ENCODE measurements at regions not wholly inside any gene's neighbourhood (a gene's known extent, or its start where the extent isn't known, plus 50 kb on each side); places are given as distances from the start of the nearest gene placed in this dataset.

- TF ChIP-seq CTCF (conservative IDR thresholded peaks at IDR 0.05; ENCODE audit: low read depth, low read length) (no peak), EZH2 (IDR thresholded peaks at IDR 0.05; ENCODE audit: borderline replicate concordance, low read depth, low read length, poor library complexity, severe bottlenecking) (no peak)
Observed at GRCh38 chr2:200148366-200148765, 158.1 kb upstream of the SPATS2L start.

Data from A673 (cell line).